ENCODE measurements at regions not wholly inside any gene's neighbourhood (a gene's known extent, or its start where the extent isn't known, plus 50 kb on each side); places are given as distances from the start of the nearest gene placed in this dataset.

DNA sequence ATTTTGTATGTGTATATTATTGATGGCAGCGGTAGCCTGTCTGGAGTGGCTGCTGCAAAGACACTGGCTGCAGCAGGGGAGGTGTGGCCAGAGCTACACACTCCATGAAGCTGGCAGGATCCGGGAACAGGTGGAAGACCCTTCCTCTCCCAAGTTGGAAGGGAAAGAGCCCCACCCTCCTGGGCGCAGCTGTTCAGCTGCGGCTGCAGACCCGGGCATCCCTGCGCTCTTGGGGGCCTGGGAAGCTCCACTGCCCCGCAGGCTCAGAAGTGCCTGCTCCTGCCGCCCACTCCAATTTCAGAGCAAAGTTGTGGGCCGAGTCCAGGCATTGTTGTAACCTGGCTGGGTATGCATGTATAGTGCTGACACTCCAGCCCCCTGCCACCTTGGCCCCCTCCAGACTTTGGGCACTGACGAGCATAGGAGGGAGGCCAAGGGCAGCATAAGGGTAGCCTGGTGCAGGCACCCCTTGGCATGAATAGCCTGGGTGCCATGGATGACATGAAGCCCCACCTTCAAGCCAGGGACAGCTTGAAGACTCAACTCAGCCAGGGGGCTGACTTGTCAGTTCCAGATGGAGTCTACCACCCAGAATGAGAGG, 90.7 kb upstream of the TMEM168 start:
- no peak for DNase-seq

DNA sequence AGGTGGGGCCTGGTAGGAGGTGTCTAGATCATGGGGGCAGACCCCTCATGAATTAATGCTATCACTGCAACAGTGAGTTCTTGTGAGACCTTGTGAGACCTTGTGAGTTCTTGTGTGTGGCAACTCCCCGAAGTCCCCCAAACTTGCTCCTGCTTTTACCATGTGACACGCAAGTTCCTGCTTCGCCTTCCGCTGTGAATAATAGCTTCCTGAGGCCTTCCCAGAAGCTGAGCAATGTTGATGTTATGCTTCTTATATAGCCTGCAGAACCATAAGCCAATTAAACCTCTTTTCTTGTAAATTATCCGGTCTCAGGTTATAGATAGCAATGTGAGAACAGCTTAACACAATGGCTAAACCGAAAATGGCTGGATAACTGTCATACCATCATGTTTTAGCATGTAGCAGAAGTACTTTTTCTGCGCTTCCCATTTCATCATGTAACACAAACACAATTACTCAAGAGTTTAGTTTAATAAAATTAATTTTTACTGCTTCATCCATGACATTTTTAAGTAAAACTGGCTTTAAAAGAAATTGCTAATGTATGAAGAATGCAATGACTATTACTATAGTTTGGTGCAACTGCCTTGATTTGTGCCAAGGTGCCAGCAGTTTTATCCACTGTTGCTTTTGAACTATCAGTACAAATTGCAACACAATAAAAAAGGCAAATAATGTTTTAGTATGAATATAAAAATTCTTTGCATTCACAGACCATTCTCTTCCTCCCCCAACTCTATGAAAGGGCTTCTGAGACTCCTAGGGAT, 87.7 kb upstream of the TMEM168 start:
- DNase-seq: no peak

DNA sequence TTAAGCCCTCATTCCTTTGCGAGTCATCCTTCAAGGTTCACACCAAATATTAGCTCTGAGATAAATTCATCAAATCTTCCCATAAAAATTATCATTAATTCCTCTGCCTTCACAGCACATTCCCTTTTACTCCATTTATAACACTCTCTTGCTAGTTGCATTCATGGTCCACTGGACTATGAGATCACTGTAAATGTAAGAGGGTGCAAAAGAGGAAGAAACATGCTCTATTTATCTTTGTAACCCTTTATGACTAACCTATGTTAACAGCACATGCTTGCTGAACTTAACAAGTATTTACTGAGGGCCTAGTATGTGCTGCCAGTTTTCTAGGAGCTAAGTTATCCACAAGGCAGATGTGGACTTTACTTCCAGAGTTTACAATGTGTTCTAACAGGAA, 86.7 kb upstream of the TMEM168 start:
- no peak for DNase-seq

DNA sequence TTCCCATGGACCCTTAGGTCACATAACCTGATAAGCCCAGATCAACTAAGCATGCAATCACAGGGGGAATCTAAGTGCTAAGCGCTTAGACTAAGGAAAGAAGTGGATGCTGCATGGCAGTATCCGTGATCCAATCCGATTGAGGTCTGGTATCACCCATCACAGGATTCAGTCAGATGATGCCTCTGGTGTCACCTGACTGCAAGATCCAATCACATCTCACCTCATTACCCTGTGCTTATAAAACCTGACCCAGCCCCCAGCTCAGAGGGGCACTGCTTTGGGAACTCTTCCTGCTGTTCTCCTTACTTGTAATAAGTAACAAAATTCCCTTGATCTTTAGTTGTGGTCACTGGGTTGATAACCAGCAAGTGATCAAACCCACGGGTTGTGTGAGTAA, 84.7 kb upstream of the TMEM168 start:
- no peak for DNase-seq

DNA sequence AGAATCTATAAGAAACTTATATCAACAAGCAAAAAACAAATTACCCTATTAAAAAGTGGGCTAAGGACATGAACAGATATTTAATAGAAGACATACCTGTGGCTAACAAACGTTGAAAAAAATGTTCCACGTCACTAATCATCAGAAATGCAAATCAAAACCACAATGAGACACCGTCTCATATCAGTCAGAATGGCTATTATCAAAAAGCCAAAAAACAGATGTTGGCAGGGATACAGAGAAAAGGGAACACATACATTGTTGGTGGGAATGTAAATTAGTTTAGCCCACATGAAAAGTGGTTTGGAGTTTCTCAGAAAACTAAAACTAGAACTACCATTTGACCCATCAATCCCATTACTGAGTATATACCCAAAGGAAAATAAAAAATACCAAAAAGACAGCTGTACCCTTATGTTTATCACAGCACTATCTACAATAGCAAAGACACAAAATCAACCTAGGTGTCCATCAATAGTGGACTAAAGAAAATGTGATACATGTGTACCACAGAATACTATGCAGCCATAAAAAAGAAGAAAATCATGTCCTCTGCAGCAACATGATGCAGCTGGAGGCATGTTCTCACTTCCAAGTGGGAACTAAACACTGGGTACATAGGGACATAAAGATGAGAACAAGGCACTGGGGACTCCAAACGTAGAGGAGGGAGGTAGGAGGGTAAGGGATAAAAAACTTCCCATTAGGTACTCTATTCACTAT, 83.8 kb upstream of the TMEM168 start:
- no peak for DNase-seq

DNA sequence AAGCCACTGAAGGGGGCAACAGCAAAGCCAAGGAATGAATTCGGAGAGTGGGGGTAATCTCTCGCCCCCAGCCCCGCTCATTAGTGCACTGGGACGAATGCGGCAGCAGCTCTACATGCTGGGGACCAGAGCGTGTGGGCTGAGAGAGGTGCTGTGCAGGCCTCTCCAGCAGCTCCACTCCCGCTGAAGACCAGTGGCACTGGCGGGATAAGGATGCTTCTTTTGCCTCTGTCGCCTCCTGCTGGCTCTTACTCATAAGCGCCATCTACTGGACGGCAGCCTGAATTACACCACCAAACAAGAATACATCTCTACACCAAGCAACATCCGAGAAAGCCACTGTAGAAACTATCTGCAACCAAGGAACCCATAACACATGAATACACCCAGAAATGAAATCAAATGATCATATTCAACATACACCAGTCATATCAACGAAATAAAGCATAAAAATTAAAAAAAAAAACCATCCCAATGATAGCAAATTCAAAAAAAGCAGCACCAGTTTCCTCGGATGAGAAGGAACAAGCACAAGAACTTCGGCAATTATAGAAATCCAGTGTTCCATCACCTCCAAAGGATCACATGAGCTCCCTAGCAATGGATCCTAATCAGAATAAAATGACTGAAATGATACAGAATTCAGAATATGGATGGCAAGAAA, 79.0 kb upstream of the TMEM168 start:
- DNase-seq: peak; percentile 45

DNA sequence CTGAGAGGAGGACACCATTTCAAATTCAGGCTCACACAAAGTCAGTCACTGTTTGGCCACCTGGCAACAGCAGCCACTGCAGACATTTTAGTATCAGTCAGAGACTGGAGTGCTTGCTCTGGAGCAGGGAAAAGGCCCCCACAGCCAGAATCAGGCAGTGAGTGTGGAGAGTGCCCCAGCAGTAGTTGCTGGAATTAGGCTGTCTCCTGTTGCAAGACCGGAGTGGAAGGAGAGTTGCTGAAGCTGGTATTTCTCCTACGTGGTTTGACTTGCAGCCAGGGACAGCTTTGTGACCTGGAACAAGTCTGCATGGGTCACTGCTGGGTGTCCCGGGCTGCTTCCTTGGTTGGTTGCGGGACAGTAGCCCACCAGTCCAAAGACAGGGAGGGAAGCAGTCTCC, 78.4 kb upstream of the TMEM168 start:
- no peak for DNase-seq

DNA sequence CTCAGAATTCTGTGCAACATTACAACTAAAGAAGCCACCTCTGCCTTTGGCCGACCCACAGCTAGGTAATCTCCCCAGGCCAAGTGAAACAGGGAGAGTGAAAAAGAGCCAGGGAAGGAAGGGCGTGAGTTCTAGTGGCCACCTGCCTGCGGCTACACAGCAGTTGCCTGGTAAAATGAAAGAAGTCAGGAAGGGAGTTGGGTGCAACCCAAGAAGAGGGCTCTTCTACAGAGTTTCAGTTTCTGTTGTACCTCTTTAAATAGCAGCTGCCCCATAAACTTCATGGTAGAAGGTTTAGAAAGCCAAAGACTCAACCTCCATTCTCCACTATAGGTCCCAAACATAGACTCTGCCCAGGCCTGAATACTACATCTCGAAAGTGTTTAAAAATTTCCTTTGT, 76.2 kb upstream of the TMEM168 start:
- no peak for DNase-seq

DNA sequence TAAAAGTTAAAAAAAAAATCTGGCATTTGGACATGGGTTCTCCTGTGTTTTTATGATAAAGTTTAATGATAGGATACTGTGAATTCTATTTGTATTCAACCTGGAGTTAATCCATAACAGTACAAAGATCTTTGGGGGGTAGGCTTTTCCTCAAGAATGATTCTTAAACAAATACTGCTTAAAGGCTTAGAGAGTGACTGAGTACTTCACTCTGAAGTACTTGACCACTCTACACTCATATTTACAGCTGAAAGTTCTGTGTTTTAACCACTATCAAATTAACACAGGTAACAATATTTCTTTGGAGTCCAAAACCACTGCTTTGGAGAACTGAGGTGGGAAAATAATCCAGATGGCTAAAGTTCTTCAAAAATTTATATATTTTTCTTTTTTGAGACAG, 74.2 kb upstream of the TMEM168 start:
- DNase-seq: no peak

DNA sequence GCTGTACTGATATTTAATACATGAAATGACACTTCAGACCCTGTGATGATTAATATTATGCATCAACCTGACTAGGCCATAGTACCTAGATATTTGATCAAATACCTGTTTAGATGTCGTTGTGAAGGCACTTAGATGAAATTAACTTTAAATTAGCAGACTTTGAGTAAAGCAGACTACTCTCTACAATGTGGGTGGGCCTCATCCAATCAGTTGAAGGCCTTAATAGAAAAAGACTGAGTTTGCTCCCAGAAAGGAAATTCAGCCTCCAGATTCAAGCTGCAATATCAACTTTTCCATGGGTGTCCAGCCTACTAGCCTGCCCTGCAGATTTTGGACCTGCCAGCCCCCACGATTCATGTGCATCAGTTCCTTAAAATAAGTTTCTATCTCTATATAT, 68.6 kb upstream of the TMEM168 start:
- no peak for DNase-seq

DNA sequence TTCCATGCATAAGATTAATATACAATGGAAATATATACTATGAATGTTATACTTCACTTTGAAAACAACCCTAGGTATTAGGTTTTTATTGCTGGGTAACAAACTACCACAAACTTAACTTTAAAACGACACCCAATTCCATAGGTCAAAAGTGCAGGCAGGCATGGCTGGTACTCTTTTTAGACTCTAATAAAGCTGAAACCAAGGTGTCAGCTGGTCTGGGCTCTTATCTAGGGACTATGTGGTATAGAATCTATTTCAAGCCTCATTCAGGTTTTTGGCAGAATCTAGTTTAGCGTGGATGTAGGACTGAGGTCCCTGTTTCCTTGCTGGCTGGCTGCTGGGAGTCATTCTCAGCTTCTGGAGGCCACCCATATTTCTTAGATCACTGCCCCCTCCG, 65.0 kb upstream of the TMEM168 start:
- DNase-seq: no peak

DNA sequence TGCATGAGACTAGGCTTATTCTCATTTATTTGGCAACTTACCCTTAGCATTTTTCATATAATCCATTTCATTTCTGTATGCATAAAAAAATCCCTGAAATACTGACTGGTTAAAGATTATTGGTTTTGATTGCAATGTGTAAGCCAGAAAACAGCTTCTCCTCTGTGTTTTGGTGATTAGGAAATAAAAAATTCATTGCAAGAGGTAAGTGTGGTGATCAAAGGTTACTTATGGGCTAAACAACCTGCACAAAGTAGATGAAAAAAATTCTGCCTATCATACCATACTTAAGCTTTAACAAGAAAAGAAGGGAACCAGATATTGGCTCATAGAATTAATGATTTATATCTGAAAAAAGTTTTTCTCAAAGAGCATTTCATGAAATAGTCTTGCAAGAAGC, 64.0 kb upstream of the TMEM168 start:
- DNase-seq: no peak

DNA sequence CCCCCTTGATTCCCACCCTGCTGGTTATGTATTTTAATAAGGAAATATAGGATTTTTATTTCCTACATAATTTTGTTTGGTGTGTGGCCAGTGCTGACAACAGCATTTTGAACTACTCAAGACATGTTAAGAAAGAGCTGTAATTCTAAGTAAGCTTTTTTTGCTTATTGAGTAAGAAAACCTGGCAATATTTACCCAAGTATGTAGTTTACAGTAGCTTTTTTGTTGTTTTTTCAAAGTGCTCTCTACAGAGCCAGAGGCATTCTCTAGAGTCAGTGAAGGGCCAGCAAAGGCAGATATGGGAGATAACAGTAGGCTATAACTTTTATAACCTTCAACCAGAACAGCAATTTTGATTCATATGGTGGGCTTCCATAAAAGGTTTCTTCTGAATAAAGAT, 63.2 kb upstream of the TMEM168 start:
- no peak for DNase-seq

DNA sequence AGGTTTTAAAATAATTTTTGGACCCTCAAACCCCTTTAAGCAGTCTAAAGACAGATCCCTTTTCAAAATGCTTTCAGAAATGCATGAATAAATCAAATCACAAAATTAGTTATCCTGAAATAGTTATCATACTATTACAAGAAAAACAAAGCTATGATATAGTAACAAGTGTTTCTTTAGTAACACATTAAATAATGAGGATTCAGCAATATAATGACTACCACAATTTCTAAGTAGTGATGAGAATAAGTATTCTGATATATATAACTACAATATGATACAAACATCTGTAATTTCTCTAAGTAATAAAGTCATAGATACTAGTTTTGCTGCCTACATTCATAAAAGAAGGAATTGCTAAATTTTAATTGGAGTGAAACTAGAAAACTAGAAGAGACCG, 53.0 kb upstream of the TMEM168 start:
- no peak for DNase-seq
